Gastrocnemius medialis (tissue), 4 donors: ENCODE measurements at regions not wholly inside any gene's neighbourhood (a gene's known extent, or its start where the extent isn't known, plus 50 kb on each side); places are given as distances from the start of the nearest gene placed in this dataset.

Source experiments
- CTCF ChIP-seq, 5 experiments: fragments of 450-650 bp in 3 of 5; fragments of 200-600 bp in 2 of 5; sonication (generic) in 2 of 5; IDR thresholded peaks in 4 of 5; conservative IDR thresholded peaks in 1 of 5; 1 replicate in 4 of 5; 2 replicates in 1 of 5; pipeline ENCODE4 v1.5.1; 2016 to 2019; ENCODE audit warnings: antibody characterized with exemption in 5 of 5, mild to moderate bottlenecking in 3 of 5, moderate library complexity in 3 of 5
- POLR2A ChIP-seq, 2 donors: fragments of 450-650 bp; IDR thresholded peaks; one replicate each; pipeline ENCODE4 v1.6.1; 2017; ENCODE audit warnings: antibody characterized with exemption in 2 of 2, mild to moderate bottlenecking in 2 of 2, moderate library complexity in 2 of 2

GRCh38 chr13:105543742-105544141, 991.7 kb downstream of the EFNB2 start:
- TF ChIP-seq POLR2A (IDR thresholded peaks at IDR 0.05), result no peak
- TF ChIP-seq CTCF (IDR thresholded peaks at IDR 0.05 in 4 of 5, conservative IDR thresholded peaks at IDR 0.05 in 1 of 5), result no peak
